ENCODE measurements at regions not wholly inside any gene's neighbourhood (a gene's known extent, or its start where the extent isn't known, plus 50 kb on each side); places are given as distances from the start of the nearest gene placed in this dataset.

GRCh38 chr9:78871086-78871451 lies 574.1 kb downstream of the PSAT1 start:
- no peak for DNase-seq
- intact Hi-C loops (cut with DNase I): no loop called here
- H3K4me1 ChIP-seq: no peaks in the 10 kb centered on the region
- no peaks in the 10 kb centered on the region for H3K36me3 ChIP-seq
- H3K27me3 ChIP-seq: no peaks in the 10 kb centered on the region
- no peaks in the 10 kb centered on the region for H3K9me3 ChIP-seq
- H3K4me3 ChIP-seq (replicated peaks in 1 of 3): no peak overlapping the region
- no peak for TF ChIP-seq POLR2A (IDR thresholded peaks at IDR 0.05)
- TF ChIP-seq CTCF (IDR thresholded peaks at IDR 0.05): no peak
- H3K27ac ChIP-seq: no peak overlapping the region

- no peak overlapping the region for H3K4me3 ChIP-seq (replicated peaks in 1 of 3)
- DNase-seq: no peak
- 84 to 86% methylated on average over 4 of the region's 4 CpGs for WGBS, 2 donors
- no peak for TF ChIP-seq POLR2A (IDR thresholded peaks at IDR 0.05)
- TF ChIP-seq CTCF (IDR thresholded peaks at IDR 0.05): no peak
- intact Hi-C loops (cut with DNase I): no loop called here
- no peaks in the 10 kb centered on the region for H3K27me3 ChIP-seq
- H3K27ac ChIP-seq: no peak overlapping the region
- no peaks in the 10 kb centered on the region for H3K9me3 ChIP-seq
- no peaks in the 10 kb centered on the region for H3K4me1 ChIP-seq
- no peaks in the 10 kb centered on the region for H3K36me3 ChIP-seq
Observed at GRCh38 chr9:78871452-78872331, 574.8 kb downstream of the PSAT1 start.

- no peak overlapping the region for H3K27ac ChIP-seq
- 84 to 86% methylated on average over 2 of the region's 2 CpGs for WGBS, 2 donors
- H3K4me3 ChIP-seq (replicated peaks in 1 of 3): no peak overlapping the region
- H3K27me3 ChIP-seq: no peaks in the 10 kb centered on the region
- TF ChIP-seq CTCF (IDR thresholded peaks at IDR 0.05) (no peak), POLR2A (IDR thresholded peaks at IDR 0.05) (no peak)
- H3K9me3 ChIP-seq: no peaks in the 10 kb centered on the region
- H3K4me1 ChIP-seq: no peaks in the 10 kb centered on the region
- H3K36me3 ChIP-seq: no peaks in the 10 kb centered on the region
- no peak for DNase-seq
- intact Hi-C loops (cut with DNase I): no loop called here
Observed at GRCh38 chr9:78874061-78874460, 577.1 kb downstream of the PSAT1 start.

GRCh38 chr9:78879324-78880100 lies 582.6 kb downstream of the PSAT1 start:
- 71 to 78% methylated on average over 3 of the region's 3 CpGs for WGBS, 2 donors
- intact Hi-C loops (cut with DNase I): no loop called here

More at GRCh38 chr9:78879324-78880100, 582.6 kb downstream of the PSAT1 start:
- Histone ChIP-seq H3K36me3 (no peaks in the 10 kb centered on the region), H3K9me3 (no peaks in the 10 kb centered on the region), H3K27me3 (no peaks in the 10 kb centered on the region), H3K4me3 (replicated peaks in 1 of 3) (no peak overlapping the region), H3K4me1 (no peaks in the 10 kb centered on the region), H3K27ac (no peak overlapping the region)
- DNase-seq: no peak
- TF ChIP-seq CTCF (IDR thresholded peaks at IDR 0.05): no peak
- TF ChIP-seq POLR2A (IDR thresholded peaks at IDR 0.05): no peak

All from thyroid gland (tissue), 4 donors.